ENCODE measurements at regions not wholly inside any gene's neighbourhood (a gene's known extent, or its start where the extent isn't known, plus 50 kb on each side); places are given as distances from the start of the nearest gene placed in this dataset.

- TF ChIP-seq POLR2AphosphoS5 (IDR thresholded peaks at IDR 0.05; ENCODE audit: borderline replicate concordance, low read depth, low read length) (no peak), EZH2 (IDR thresholded peaks at IDR 0.05) (no peak)
These were observed 115.2 kb upstream of the RTL1 start for GRCh38 chr14:101018561-101019290.

Data from SK-N-MC (cell line).